Type B pancreatic cell (in vitro differentiated cells): ENCODE measurements at regions not wholly inside any gene's neighbourhood (a gene's known extent, or its start where the extent isn't known, plus 50 kb on each side); places are given as distances from the start of the nearest gene placed in this dataset.

Experiments used
- DNase-seq: peaks from one replicate; pipeline ENCODE4 v3.0.0; 2021; ENCODE audit warnings: mixed read lengths; ENCODE audit not compliant: unreplicated experiment; ENCODE audit errors: extremely low spot score
- H3K27ac Mint-ChIP-seq: 2 replicates; pipeline ENCODE4 v1.8.0; 2021; ENCODE audit warnings: mild to moderate bottlenecking, mixed read lengths
- H3K27me3 Mint-ChIP-seq: 2 replicates; pipeline ENCODE4 v1.8.0; 2021; ENCODE audit warnings: mixed read lengths
- H3K36me3 Mint-ChIP-seq: 2 replicates; pipeline ENCODE4 v1.8.0; 2021; ENCODE audit warnings: mixed read lengths
- H3K4me1 Mint-ChIP-seq: one replicate; pipeline ENCODE4 v1.8.0; 2021; ENCODE audit warnings: mixed read lengths; ENCODE audit not compliant: unreplicated experiment
- H3K4me3 Mint-ChIP-seq: 2 replicates; pipeline ENCODE4 v1.8.0; 2021; ENCODE audit warnings: mild to moderate bottlenecking, mixed read lengths
- H3K9me3 Mint-ChIP-seq: 2 replicates; pipeline ENCODE4 v1.8.0; 2021; ENCODE audit warnings: mixed read lengths
- TF ChIP-seq, protein P1 (sequence below): fragments of 200-600 bp; sonication (generic); conservative IDR thresholded peaks from 2 replicates; pipeline ENCODE4 v1.5.0; 2021; ENCODE audit warnings: antibody characterized with exemption, mild to moderate bottlenecking

DNA sequence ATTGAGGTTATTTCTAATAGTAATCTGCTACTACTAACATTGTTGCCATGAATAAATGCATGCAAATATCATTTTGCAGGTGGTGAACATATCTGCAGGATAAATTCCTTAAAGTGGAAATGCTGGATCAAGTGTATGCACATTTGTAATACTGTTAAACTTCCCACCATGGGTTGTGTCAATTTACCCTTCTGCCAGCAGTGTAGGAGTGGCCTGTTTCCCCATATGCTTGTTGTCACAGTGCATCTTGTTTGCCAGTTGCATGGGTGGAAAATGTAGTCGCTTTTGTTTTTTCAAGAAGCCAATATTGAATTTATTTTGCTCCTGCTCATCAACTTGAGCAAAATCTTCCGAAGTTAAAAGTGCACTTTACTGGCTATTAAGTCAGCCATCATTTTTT is 139.0 kb upstream of the ACKR3 start:
- Mint-ChIP-seq H3K4me3 (no peak overlapping the region), H3K4me1 (no peaks in the 10 kb centered on the region), H3K27me3 (no peaks in the 10 kb centered on the region), H3K27ac (no peak overlapping the region), H3K36me3 (no peaks in the 10 kb centered on the region), H3K9me3 (peaks cover 4% of the 10 kb centered on the region)
- TF ChIP-seq, protein P1, sequence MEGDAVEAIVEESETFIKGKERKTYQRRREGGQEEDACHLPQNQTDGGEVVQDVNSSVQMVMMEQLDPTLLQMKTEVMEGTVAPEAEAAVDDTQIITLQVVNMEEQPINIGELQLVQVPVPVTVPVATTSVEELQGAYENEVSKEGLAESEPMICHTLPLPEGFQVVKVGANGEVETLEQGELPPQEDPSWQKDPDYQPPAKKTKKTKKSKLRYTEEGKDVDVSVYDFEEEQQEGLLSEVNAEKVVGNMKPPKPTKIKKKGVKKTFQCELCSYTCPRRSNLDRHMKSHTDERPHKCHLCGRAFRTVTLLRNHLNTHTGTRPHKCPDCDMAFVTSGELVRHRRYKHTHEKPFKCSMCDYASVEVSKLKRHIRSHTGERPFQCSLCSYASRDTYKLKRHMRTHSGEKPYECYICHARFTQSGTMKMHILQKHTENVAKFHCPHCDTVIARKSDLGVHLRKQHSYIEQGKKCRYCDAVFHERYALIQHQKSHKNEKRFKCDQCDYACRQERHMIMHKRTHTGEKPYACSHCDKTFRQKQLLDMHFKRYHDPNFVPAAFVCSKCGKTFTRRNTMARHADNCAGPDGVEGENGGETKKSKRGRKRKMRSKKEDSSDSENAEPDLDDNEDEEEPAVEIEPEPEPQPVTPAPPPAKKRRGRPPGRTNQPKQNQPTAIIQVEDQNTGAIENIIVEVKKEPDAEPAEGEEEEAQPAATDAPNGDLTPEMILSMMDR = no peak
- no peak for DNase-seq

DNA sequence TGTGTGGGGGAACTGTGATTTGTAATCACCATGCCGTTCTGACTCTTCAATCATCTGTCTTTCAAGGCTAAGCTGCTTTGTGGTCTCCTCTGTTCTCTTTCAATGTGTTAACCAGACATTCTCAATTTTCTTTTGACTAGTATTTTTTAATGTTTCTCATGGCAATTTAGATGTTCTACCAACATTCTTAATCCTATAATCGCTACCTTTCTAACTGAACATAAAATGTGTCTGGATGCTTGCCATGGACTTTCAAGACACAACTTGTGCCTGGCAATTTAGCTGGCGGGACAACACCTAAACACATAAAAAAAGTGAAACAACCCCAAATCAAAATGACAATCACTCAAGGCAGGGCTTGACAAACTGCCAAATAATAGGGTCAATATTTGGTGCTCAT is 135.0 kb upstream of the ACKR3 start:
- Mint-ChIP-seq H3K36me3 (no peaks in the 10 kb centered on the region), H3K4me1 (no peaks in the 10 kb centered on the region), H3K27me3 (no peaks in the 10 kb centered on the region), H3K9me3 (no peaks in the 10 kb centered on the region), H3K27ac (no peak overlapping the region), H3K4me3 (no peak overlapping the region)
- TF ChIP-seq, protein P1 = no peak
- no peak for DNase-seq

DNA sequence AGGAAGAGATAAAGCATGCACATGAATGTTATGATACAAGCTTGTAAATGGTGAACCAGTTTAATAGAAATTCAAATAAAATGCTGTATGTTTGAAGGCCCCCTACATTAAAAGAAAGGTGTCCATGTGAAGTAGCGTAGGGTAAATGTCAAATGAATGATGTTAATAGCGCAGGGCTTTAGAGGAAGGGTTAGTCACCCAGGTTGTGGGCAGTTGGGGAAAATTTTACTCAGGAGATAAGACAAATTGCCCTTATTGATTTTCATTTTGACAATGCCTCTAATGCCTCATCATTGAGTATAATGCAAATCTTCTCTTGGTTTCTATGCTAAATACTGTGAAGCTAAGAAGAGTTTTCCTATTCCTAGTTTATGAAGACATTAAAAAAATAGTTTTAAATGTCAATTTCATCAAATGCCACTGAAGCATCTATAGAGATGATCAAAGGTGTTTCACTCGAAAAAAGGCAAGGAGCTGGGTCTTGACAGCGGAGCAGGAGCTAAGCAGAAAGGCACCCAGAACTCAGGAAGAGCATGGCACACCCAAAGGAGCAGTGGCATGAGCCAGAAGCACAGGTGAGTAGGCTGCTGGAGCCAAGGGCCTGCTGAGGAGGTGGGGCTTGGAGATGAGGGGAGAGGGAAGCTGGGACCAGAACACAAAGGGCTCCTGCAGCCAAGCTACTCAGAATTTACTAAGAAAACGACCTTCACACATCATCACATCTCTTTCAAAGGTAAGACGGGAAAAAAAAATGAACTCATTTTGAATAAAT is 129.3 kb upstream of the ACKR3 start:
- TF ChIP-seq, protein P1 = no peak
- Mint-ChIP-seq H3K4me1 (no peaks in the 10 kb centered on the region), H3K27ac (no peak overlapping the region), H3K36me3 (peaks cover 6% of the 10 kb centered on the region), H3K4me3 (no peak overlapping the region), H3K9me3 (peaks cover 9% of the 10 kb centered on the region), H3K27me3 (no peaks in the 10 kb centered on the region)
- DNase-seq = no peak

DNA sequence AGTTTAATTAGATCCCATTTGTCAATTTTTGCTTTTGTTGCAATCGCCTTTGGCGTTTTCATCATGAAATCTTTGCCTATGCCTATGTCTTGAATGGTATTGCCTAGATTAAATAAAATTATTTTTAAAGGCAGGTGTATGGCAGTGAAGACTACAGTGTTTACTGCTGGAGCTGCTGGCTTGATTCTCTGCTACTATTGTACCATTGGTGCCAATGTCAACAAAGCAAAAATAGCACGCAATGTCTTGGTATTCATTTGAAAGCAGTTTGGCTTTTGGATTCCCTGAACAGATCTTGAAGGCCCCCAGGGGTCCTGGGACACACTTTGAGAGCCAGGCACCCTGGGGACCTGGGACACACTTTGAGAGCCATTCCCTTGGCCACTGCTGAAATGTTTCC is 125.4 kb upstream of the ACKR3 start:
- no peak overlapping the region for H3K27ac Mint-ChIP-seq
- peaks cover 6% of the 10 kb centered on the region for H3K36me3 Mint-ChIP-seq
- H3K9me3 Mint-ChIP-seq = peaks cover 9% of the 10 kb centered on the region
- TF ChIP-seq, protein P1 = no peak
- no peak overlapping the region for H3K4me3 Mint-ChIP-seq
- no peaks in the 10 kb centered on the region for H3K27me3 Mint-ChIP-seq
- DNase-seq = no peak
- H3K4me1 Mint-ChIP-seq = peaks cover 2% of the 10 kb centered on the region

DNA sequence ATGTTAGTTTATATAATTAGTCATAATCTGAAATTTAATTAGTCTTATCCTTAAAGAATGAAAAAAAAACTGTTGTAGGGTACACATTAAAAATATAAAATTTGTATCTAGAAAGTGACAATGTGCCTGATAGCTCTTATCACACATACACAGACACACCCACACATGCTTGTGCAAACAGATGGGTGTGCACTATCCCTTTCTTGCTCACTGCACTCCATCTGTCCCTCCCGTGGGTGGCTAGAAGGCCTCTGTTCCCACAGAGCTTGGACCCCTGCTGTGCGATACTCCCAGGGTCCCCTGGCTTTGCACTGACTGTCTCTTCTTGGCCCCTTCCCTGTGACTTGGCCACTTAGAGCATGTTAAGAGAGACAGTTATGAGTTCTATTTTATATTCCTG is 123.9 kb upstream of the ACKR3 start:
- Mint-ChIP-seq H3K27me3 (no peaks in the 10 kb centered on the region), H3K9me3 (peaks cover 9% of the 10 kb centered on the region), H3K36me3 (no peaks in the 10 kb centered on the region), H3K4me1 (peaks cover 10% of the 10 kb centered on the region), H3K27ac (no peak overlapping the region), H3K4me3 (no peak overlapping the region)
- TF ChIP-seq, protein P1 = no peak
- DNase-seq = no peak
